Smooth muscle cell (in vitro differentiated cells): ENCODE measurements at regions not wholly inside any gene's neighbourhood (a gene's known extent, or its start where the extent isn't known, plus 50 kb on each side); places are given as distances from the start of the nearest gene placed in this dataset.

Experiments used
- DNase-seq: peaks from one replicate; lab custom pipeline; 2025; ENCODE audit not compliant: unreplicated experiment; lab: John Stamatoyannopoulos, UW
- H2AFZ ChIP-seq: fragments of 200-600 bp; sonication (generic); 2 replicates; pipeline ENCODE4 v1.6.0; 2016; ENCODE audit warnings: antibody characterized with exemption, low read depth, mild to moderate bottlenecking
- H3F3A ChIP-seq: fragments of 200-600 bp; sonication (generic); 2 replicates; pipeline ENCODE4 v1.6.0; 2017; ENCODE audit warnings: antibody characterized with exemption, low read depth
- H3K27ac ChIP-seq: fragments of 200-600 bp; sonication (generic); 2 replicates; pipeline ENCODE4 v1.5.1; 2016; ENCODE audit warnings: low read depth, mild to moderate bottlenecking
- H3K27me3 ChIP-seq: fragments of 200-600 bp; sonication (generic); 2 replicates; pipeline ENCODE4 v1.6.1; 2016; ENCODE audit warnings: low read depth, mild to moderate bottlenecking
- H3K36me3 ChIP-seq: fragments of 200-600 bp; sonication (generic); 2 replicates; pipeline ENCODE4 v1.5.1; 2016; ENCODE audit warnings: low read depth
- H3K4me1 ChIP-seq: fragments of 200-600 bp; sonication (generic); 2 replicates; pipeline ENCODE4 v1.5.1; 2016; ENCODE audit warnings: low read depth
- H3K4me2 ChIP-seq: fragments of 200-600 bp; sonication (generic); 2 replicates; pipeline ENCODE4 v1.6.0; 2016; ENCODE audit warnings: mild to moderate bottlenecking
- H3K4me3 ChIP-seq: fragments of 200-600 bp; sonication (generic); 2 replicates; pipeline ENCODE4 v1.5.1; 2016; ENCODE audit warnings: mild to moderate bottlenecking
- H3K79me2 ChIP-seq: fragments of 200-600 bp; sonication (generic); 2 replicates; pipeline ENCODE4 v1.6.0; 2016; ENCODE audit warnings: low read depth, mild to moderate bottlenecking
- H3K9ac ChIP-seq: fragments of 200-600 bp; sonication (generic); 2 replicates; pipeline ENCODE4 v1.6.0; 2016; ENCODE audit warnings: low read depth
- H3K9me3 ChIP-seq: fragments of 200-600 bp; sonication (generic); replicated peaks from 2 replicates; pipeline ENCODE4 v1.5.1; 2016; ENCODE audit warnings: low read depth
- H4K20me1 ChIP-seq: fragments of 200-600 bp; sonication (generic); 2 replicates; pipeline ENCODE4 v1.6.0; 2016; ENCODE audit warnings: low read depth
- CTCF ChIP-seq: fragments of 200-600 bp; sonication (generic); IDR thresholded peaks from 2 replicates; pipeline ENCODE4 v1.5.1; 2017; ENCODE audit warnings: borderline replicate concordance, mild to moderate bottlenecking, antibody characterized with exemption; ENCODE audit not compliant: insufficient read depth, poor library complexity, severe bottlenecking
- WGBS: methylation state at CpG from one replicate; pipeline ENCODE4 v1.1.7; 2016; ENCODE audit warnings: low lambda C conversion rate; 5-methylcytosine and 5-hydroxymethylcytosine counted together

- TF ChIP-seq CTCF: no peak
- no peak overlapping the region for H3K4me2 ChIP-seq
- DNase-seq: no peak
- no peak overlapping the region for H3K4me3 ChIP-seq
- no peaks in the 10 kb centered on the region for H3K9me3 ChIP-seq
- H3F3A ChIP-seq: no peaks in the 10 kb centered on the region
- H3K27ac ChIP-seq: no peak overlapping the region
- no peaks in the 10 kb centered on the region for H3K27me3 ChIP-seq
- no peaks in the 10 kb centered on the region for H3K4me1 ChIP-seq
- H2AFZ ChIP-seq: no peak overlapping the region
- H4K20me1 ChIP-seq: no peaks in the 10 kb centered on the region
- WGBS: 100% methylated on average over 2 of the region's 2 CpGs
- H3K9ac ChIP-seq: no peak overlapping the region
- no peaks in the 10 kb centered on the region for H3K36me3 ChIP-seq
- H3K79me2 ChIP-seq: no peaks in the 10 kb centered on the region
These were observed 133.8 kb downstream of the HHIPL2 start for GRCh38 chr1:222413991-222414549.

GRCh38 chr1:222413436-222413835 is 134.5 kb downstream of the HHIPL2 start:
- 5% methylated on average over 1 of the region's 1 CpG for WGBS
- H2AFZ ChIP-seq: no peak overlapping the region
- no peak for DNase-seq
- no peaks in the 10 kb centered on the region for H3K36me3 ChIP-seq
- no peak for TF ChIP-seq CTCF
- H3K4me1 ChIP-seq: no peaks in the 10 kb centered on the region
- H3K4me3 ChIP-seq: no peak overlapping the region
- no peaks in the 10 kb centered on the region for H3K27me3 ChIP-seq
- H3K79me2 ChIP-seq: no peaks in the 10 kb centered on the region
- no peaks in the 10 kb centered on the region for H3K9me3 ChIP-seq
- H3K9ac ChIP-seq: no peak overlapping the region
- H3F3A ChIP-seq: no peaks in the 10 kb centered on the region
- no peak overlapping the region for H3K27ac ChIP-seq
- H3K4me2 ChIP-seq: no peak overlapping the region
- H4K20me1 ChIP-seq: no peaks in the 10 kb centered on the region

GRCh38 chr1:222404710-222405109 is 143.2 kb downstream of the HHIPL2 start:
- Histone ChIP-seq H3K79me2 (no peaks in the 10 kb centered on the region), H4K20me1 (no peaks in the 10 kb centered on the region), H3F3A (no peaks in the 10 kb centered on the region), H3K36me3 (no peaks in the 10 kb centered on the region), H3K27me3 (no peaks in the 10 kb centered on the region), H3K4me2 (no peak overlapping the region), H3K9ac (no peak overlapping the region), H3K9me3 (no peaks in the 10 kb centered on the region), H3K4me3 (no peak overlapping the region), H2AFZ (no peak overlapping the region), H3K4me1 (no peaks in the 10 kb centered on the region), H3K27ac (no peak overlapping the region)
- TF ChIP-seq CTCF: no peak
- 80% methylated on average over 4 of the region's 4 CpGs for WGBS
- DNase-seq: no peak

- no peaks in the 10 kb centered on the region for H3K4me1 ChIP-seq
- no peaks in the 10 kb centered on the region for H3K36me3 ChIP-seq
- no peaks in the 10 kb centered on the region for H4K20me1 ChIP-seq
- TF ChIP-seq CTCF: no peak
- no peaks in the 10 kb centered on the region for H3K27me3 ChIP-seq
- no peak overlapping the region for H2AFZ ChIP-seq
- H3K4me2 ChIP-seq: no peak overlapping the region
- no peak overlapping the region for H3K4me3 ChIP-seq
- no peaks in the 10 kb centered on the region for H3K9me3 ChIP-seq
- H3F3A ChIP-seq: no peaks in the 10 kb centered on the region
- no peak for DNase-seq
- no peak overlapping the region for H3K9ac ChIP-seq
- H3K27ac ChIP-seq: no peak overlapping the region
- H3K79me2 ChIP-seq: no peaks in the 10 kb centered on the region
These were observed 148.7 kb downstream of the HHIPL2 start for GRCh38 chr1:222399197-222399596.
